WTC11 (cell line): ENCODE measurements at regions not wholly inside any gene's neighbourhood (a gene's known extent, or its start where the extent isn't known, plus 50 kb on each side); places are given as distances from the start of the nearest gene placed in this dataset.
"Not testable (repeated sequence)": the region's sequence is repeated elsewhere in the genome, so short reads cannot be mapped to it uniquely, and the experiment has no call there.

Experiments used
- ATAC-seq: fragments of 200-7000 bp; cut with Tn5 transposase; 2 replicates; pipeline ENCODE4 v1.10.0; 2021; ENCODE audit warnings: mild to moderate bottlenecking, moderate library complexity
- CTCF ChIA-PET: fragments of 300-600 bp; sonication (Branson Sonifier 250); formaldehyde crosslinking; loops from one replicate; lab custom pipeline; 2021; ENCODE audit warnings: antibody characterized with exemption; lab: Charles Lee
- POLR2A ChIA-PET: fragments of 350-600 bp; sonication (Branson Sonifier 250); formaldehyde crosslinking; loops from one replicate; lab custom pipeline; 2021; ENCODE audit warnings: antibody characterized with exemption; lab: Charles Lee
- DNase-seq: peaks from one replicate; pipeline ENCODE4 v3.0.0; 2021; ENCODE audit warnings: low spot score
- H3K27ac Mint-ChIP-seq: 2 replicates; pipeline ENCODE4 v1.8.0; 2021; ENCODE audit warnings: mixed read lengths
- H3K27me3 Mint-ChIP-seq: 2 replicates; pipeline ENCODE4 v1.8.0; 2021; ENCODE audit warnings: low read depth, mild to moderate bottlenecking, moderate library complexity, mixed read lengths
- H3K36me3 Mint-ChIP-seq: 2 replicates; pipeline ENCODE4 v1.8.0; 2021; ENCODE audit warnings: mixed read lengths
- H3K4me1 Mint-ChIP-seq: 2 replicates; pipeline ENCODE4 v1.8.0; 2022; ENCODE audit warnings: mixed read lengths
- H3K4me3 Mint-ChIP-seq: 2 replicates; pipeline ENCODE4 v1.8.0; 2021; ENCODE audit warnings: mild to moderate bottlenecking, moderate library complexity, mixed read lengths
- H3K9me3 Mint-ChIP-seq: 2 replicates; pipeline ENCODE4 v1.8.0; 2021; ENCODE audit warnings: mixed read lengths
- GRHL2 ChIP-seq: fragments of 250-450 bp; sonication (Bioruptor Pico); IDR thresholded peaks from 2 replicates; pipeline ENCODE4 v1.8.0; 2022; ENCODE audit warnings: mild to moderate bottlenecking, moderate library complexity; ENCODE audit not compliant: insufficient replicate concordance, severe bottlenecking
- KAT7 ChIP-seq: sonication (generic); formaldehyde crosslinking; IDR thresholded peaks from 2 replicates; pipeline ENCODE4 v1.8.1; 2023; ENCODE audit warnings: missing genetic modification reagents, mild to moderate bottlenecking, borderline replicate concordance
- NR2C2 ChIP-seq: sonication (generic); formaldehyde crosslinking; IDR thresholded peaks from 2 replicates; pipeline ENCODE4 v1.8.0; 2022; ENCODE audit warnings: mild to moderate bottlenecking, missing genetic modification reagents
- RELA ChIP-seq: sonication (generic); formaldehyde crosslinking; IDR thresholded peaks from 2 replicates; pipeline ENCODE4 v1.8.1; 2022; ENCODE audit warnings: missing genetic modification reagents, mild to moderate bottlenecking, borderline replicate concordance
- TP53 ChIP-seq: sonication (generic); formaldehyde crosslinking; IDR thresholded peaks from 2 replicates; pipeline ENCODE4 v1.8.1; 2023; ENCODE audit warnings: mild to moderate bottlenecking, missing genetic modification reagents
- ZNF423 ChIP-seq: fragments of 250-450 bp; sonication (Bioruptor Pico); IDR thresholded peaks from 2 replicates; pipeline ENCODE4 v2.1.2; 2022; ENCODE audit warnings: mild to moderate bottlenecking, moderate library complexity
- TF ChIP-seq, protein P1 (sequence below): sonication (generic); formaldehyde crosslinking; IDR thresholded peaks from 2 replicates; pipeline ENCODE4 v1.8.0; 2023; ENCODE audit warnings: missing genetic modification reagents
- TF ChIP-seq, protein P2 (sequence below): sonication (generic); formaldehyde crosslinking; IDR thresholded peaks from 2 replicates; pipeline ENCODE4 v1.8.0; 2023; ENCODE audit warnings: missing genetic modification reagents, mild to moderate bottlenecking, borderline replicate concordance
- TF ChIP-seq, protein P3 (sequence below): fragments of 250-450 bp; sonication (Bioruptor Pico); IDR thresholded peaks from 2 replicates; pipeline ENCODE4 v1.9.0; 2021; ENCODE audit warnings: mild to moderate bottlenecking
- TF ChIP-seq, protein P4 (sequence below): sonication (generic); formaldehyde crosslinking; conservative IDR thresholded peaks from 2 replicates; pipeline ENCODE4 v1.8.1; 2023; ENCODE audit warnings: mild to moderate bottlenecking, low read depth, missing genetic modification reagents, moderate library complexity
- TF ChIP-seq, protein P5 (sequence below): fragments of 250-450 bp; sonication (Bioruptor Pico); IDR thresholded peaks from 2 replicates; pipeline ENCODE4 v2.1.2; 2022; ENCODE audit warnings: mild to moderate bottlenecking, moderate library complexity
- TF ChIP-seq, protein P6 (sequence below): sonication (generic); formaldehyde crosslinking; IDR thresholded peaks from 2 replicates; pipeline ENCODE4 v1.8.1; 2023; ENCODE audit warnings: mild to moderate bottlenecking, missing genetic modification reagents, moderate library complexity

DNA sequence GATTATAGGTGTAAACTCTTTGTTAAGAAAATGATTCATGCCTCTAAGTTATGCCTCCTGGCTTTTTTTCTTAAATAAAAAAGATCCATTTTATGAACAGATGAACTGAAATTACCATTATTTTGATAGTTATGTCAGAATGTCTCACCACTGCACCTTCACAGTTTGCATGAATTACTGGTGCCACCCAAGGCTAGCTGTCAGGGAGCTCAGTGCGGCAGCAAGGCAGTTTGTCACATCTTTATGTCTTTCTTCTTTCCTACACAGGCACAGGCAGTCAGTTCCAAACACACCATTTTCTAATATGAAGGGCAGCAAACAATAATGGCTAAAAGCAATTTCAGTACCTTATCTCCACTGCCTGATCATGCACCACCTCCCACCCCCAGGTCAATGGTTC lies 147.7 kb downstream of the SREK1 start (continued):
- TF ChIP-seq, protein P1, sequence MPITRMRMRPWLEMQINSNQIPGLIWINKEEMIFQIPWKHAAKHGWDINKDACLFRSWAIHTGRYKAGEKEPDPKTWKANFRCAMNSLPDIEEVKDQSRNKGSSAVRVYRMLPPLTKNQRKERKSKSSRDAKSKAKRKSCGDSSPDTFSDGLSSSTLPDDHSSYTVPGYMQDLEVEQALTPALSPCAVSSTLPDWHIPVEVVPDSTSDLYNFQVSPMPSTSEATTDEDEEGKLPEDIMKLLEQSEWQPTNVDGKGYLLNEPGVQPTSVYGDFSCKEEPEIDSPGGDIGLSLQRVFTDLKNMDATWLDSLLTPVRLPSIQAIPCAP (CRISPR knock-in tag): no peak
- no peak for TF ChIP-seq KAT7 (CRISPR knock-in tag)

DNA sequence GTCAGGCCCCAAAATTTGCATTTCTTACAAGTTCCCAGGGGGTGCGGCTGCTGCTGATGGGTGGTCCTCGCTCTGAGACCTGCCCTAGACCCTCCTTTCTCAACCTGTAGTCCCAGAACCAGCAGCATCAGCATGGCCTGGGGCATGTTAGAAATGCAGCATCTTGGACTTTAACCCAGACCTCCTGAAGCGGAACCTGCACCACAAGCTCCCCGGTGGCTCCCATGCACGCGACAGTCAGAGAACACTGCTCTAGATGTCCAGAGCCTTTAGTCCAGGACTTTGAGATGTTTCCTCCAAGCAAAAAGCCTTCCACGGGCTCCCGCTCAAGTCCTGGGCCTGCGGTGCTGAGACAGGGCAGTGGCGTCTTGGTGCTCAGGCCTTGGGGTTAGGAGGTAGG lies 149.8 kb downstream of the SREK1 start:
- H3K36me3 Mint-ChIP-seq, H3K9me3 Mint-ChIP-seq, POLR2A ChIA-PET, CTCF ChIA-PET, ATAC-seq, H3K4me3 Mint-ChIP-seq, H3K27ac Mint-ChIP-seq, H3K4me1 Mint-ChIP-seq, H3K27me3 Mint-ChIP-seq, DNase-seq: not testable (repeated sequence)

DNA sequence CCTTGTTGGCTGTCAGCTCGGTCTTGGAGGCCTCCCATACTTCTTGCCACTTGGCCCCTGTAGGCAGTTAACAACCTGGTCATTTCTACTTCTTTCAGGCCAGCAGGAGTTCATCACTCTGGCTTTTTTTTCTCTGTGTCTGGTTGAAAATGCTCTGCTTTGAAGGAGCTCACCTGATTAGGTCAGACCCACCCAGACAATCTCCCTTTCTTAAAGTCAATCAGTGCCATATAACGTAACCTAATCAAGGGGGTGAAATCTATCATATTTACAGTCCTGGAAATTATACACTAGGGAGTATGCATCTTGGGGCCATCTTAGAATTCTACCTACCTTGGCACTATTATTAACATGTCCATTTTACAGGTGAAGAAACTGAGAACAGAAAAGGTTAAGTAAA lies 155.4 kb downstream of the SREK1 start:
- H3K36me3 Mint-ChIP-seq: no peaks in the 10 kb centered on the region
- CTCF ChIA-PET: interaction anchor here (0.8 kb wide), 1 partner anchor 497 kb away, joined by 4 read pairs; no protein-coding TSS in a partner anchor
- POLR2A ChIA-PET: no interaction called here
- no peak overlapping the region for H3K27ac Mint-ChIP-seq
- no peaks in the 10 kb centered on the region for H3K9me3 Mint-ChIP-seq
- H3K27me3 Mint-ChIP-seq: no peaks in the 10 kb centered on the region
- no peak for DNase-seq
- H3K4me3 Mint-ChIP-seq: no peak overlapping the region
- no peak for ATAC-seq
- no peaks in the 10 kb centered on the region for H3K4me1 Mint-ChIP-seq
- TF ChIP-seq GRHL2 (no peak), TP53 (CRISPR knock-in tag) (no peak), KAT7 (CRISPR knock-in tag) (no peak)
- TF ChIP-seq, protein P2, sequence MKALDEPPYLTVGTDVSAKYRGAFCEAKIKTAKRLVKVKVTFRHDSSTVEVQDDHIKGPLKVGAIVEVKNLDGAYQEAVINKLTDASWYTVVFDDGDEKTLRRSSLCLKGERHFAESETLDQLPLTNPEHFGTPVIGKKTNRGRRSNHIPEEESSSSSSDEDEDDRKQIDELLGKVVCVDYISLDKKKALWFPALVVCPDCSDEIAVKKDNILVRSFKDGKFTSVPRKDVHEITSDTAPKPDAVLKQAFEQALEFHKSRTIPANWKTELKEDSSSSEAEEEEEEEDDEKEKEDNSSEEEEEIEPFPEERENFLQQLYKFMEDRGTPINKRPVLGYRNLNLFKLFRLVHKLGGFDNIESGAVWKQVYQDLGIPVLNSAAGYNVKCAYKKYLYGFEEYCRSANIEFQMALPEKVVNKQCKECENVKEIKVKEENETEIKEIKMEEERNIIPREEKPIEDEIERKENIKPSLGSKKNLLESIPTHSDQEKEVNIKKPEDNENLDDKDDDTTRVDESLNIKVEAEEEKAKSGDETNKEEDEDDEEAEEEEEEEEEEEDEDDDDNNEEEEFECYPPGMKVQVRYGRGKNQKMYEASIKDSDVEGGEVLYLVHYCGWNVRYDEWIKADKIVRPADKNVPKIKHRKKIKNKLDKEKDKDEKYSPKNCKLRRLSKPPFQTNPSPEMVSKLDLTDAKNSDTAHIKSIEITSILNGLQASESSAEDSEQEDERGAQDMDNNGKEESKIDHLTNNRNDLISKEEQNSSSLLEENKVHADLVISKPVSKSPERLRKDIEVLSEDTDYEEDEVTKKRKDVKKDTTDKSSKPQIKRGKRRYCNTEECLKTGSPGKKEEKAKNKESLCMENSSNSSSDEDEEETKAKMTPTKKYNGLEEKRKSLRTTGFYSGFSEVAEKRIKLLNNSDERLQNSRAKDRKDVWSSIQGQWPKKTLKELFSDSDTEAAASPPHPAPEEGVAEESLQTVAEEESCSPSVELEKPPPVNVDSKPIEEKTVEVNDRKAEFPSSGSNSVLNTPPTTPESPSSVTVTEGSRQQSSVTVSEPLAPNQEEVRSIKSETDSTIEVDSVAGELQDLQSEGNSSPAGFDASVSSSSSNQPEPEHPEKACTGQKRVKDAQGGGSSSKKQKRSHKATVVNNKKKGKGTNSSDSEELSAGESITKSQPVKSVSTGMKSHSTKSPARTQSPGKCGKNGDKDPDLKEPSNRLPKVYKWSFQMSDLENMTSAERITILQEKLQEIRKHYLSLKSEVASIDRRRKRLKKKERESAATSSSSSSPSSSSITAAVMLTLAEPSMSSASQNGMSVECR (CRISPR knock-in tag): no peak
- TF ChIP-seq, protein P3, sequence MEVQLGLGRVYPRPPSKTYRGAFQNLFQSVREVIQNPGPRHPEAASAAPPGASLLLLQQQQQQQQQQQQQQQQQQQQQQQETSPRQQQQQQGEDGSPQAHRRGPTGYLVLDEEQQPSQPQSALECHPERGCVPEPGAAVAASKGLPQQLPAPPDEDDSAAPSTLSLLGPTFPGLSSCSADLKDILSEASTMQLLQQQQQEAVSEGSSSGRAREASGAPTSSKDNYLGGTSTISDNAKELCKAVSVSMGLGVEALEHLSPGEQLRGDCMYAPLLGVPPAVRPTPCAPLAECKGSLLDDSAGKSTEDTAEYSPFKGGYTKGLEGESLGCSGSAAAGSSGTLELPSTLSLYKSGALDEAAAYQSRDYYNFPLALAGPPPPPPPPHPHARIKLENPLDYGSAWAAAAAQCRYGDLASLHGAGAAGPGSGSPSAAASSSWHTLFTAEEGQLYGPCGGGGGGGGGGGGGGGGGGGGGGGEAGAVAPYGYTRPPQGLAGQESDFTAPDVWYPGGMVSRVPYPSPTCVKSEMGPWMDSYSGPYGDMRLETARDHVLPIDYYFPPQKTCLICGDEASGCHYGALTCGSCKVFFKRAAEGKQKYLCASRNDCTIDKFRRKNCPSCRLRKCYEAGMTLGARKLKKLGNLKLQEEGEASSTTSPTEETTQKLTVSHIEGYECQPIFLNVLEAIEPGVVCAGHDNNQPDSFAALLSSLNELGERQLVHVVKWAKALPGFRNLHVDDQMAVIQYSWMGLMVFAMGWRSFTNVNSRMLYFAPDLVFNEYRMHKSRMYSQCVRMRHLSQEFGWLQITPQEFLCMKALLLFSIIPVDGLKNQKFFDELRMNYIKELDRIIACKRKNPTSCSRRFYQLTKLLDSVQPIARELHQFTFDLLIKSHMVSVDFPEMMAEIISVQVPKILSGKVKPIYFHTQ (CRISPR knock-in tag): no peak

DNA sequence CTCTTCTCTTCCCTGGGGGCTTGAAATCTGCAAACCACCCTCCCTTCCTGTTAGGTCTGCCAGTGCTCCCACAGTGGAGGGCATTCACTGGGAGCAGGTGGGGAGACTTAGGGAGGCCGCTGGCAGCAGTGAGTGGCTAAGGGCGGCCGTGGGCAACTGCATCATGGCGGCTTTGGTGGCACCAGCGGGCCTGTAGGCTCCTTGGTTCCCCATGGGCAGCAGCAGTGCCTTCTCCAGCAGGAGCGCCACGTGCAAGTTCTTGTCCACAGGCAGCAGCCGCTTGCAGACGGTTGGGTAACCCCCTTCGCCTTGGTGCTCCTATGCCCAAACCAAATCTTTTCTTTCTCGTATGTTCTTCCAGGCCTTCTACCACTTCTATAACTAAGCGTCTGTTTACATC lies 158.2 kb downstream of the SREK1 start:
- CTCF ChIA-PET: no interaction called here
- Mint-ChIP-seq H3K27me3 (peaks cover 3% of the 10 kb centered on the region; the same call in 1 of the 2 replicates), H3K4me3 (no peak overlapping the region), H3K9me3 (no peaks in the 10 kb centered on the region), H3K4me1 (0 out of 2 replicates have a peak, but pooled peaks cover 3% of the 10 kb centered on the region), H3K36me3 (no peaks in the 10 kb centered on the region), H3K27ac (no peak overlapping the region)
- DNase-seq (no peak), ATAC-seq (no peak)
- POLR2A ChIA-PET: interaction anchor here (0.5 kb wide), 1 partner anchor 1345 kb away, joined by 3 read pairs; no protein-coding TSS in a partner anchor
- TF ChIP-seq, protein P4, sequence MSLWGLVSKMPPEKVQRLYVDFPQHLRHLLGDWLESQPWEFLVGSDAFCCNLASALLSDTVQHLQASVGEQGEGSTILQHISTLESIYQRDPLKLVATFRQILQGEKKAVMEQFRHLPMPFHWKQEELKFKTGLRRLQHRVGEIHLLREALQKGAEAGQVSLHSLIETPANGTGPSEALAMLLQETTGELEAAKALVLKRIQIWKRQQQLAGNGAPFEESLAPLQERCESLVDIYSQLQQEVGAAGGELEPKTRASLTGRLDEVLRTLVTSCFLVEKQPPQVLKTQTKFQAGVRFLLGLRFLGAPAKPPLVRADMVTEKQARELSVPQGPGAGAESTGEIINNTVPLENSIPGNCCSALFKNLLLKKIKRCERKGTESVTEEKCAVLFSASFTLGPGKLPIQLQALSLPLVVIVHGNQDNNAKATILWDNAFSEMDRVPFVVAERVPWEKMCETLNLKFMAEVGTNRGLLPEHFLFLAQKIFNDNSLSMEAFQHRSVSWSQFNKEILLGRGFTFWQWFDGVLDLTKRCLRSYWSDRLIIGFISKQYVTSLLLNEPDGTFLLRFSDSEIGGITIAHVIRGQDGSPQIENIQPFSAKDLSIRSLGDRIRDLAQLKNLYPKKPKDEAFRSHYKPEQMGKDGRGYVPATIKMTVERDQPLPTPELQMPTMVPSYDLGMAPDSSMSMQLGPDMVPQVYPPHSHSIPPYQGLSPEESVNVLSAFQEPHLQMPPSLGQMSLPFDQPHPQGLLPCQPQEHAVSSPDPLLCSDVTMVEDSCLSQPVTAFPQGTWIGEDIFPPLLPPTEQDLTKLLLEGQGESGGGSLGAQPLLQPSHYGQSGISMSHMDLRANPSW (CRISPR knock-in tag): no peak
- TF ChIP-seq RELA: no peak
- TF ChIP-seq, protein P5, sequence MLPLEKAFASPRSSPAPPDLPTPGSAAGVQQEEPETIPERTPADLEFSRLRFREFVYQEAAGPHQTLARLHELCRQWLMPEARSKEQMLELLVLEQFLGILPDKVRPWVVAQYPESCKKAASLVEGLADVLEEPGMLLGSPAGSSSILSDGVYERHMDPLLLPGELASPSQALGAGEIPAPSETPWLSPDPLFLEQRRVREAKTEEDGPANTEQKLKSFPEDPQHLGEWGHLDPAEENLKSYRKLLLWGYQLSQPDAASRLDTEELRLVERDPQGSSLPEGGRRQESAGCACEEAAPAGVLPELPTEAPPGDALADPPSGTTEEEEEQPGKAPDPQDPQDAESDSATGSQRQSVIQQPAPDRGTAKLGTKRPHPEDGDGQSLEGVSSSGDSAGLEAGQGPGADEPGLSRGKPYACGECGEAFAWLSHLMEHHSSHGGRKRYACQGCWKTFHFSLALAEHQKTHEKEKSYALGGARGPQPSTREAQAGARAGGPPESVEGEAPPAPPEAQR (CRISPR knock-in tag): no peak
- TF ChIP-seq ZNF423: no peak
- TF ChIP-seq TP53 (CRISPR knock-in tag): no peak
- TF ChIP-seq NR2C2 (CRISPR knock-in tag): no peak
- TF ChIP-seq, protein P6, sequence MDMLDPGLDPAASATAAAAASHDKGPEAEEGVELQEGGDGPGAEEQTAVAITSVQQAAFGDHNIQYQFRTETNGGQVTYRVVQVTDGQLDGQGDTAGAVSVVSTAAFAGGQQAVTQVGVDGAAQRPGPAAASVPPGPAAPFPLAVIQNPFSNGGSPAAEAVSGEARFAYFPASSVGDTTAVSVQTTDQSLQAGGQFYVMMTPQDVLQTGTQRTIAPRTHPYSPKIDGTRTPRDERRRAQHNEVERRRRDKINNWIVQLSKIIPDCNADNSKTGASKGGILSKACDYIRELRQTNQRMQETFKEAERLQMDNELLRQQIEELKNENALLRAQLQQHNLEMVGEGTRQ (CRISPR knock-in tag): no peak
